GM18858 (cell line): ENCODE measurements at regions not wholly inside any gene's neighbourhood (a gene's known extent, or its start where the extent isn't known, plus 50 kb on each side); places are given as distances from the start of the nearest gene placed in this dataset.

Source experiments
- ATAC-seq: cut with Tn5 transposase; IDR thresholded peaks from one replicate; pipeline ENCODE4 v1.9.1; 2021; ENCODE audit not compliant: unreplicated experiment

GRCh38 chr13:22569811-22570210, 611.0 kb upstream of the SGCG start:
- no peak for ATAC-seq

- no peak for ATAC-seq
These were observed 590.9 kb upstream of the SGCG start for GRCh38 chr13:22589880-22590279.

DNA sequence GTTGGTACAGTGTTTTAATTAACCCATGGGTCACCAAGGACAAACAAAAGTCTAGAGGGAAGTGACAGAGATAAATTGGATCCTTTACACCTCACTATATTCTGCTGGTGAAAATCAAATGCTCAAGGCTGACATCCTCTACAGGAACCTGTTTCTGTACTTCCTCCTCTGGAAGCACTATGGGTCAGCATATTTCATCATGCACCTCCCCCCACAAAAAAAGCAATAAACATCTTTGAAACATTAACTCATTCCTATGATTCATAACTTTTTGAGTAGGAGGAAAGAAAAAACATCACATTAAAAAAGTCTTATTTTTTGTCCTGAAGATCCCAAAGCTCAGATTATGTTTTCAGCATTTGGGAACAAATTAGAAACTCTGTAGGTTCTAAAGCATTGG, 588.3 kb upstream of the SGCG start:
- no peak for ATAC-seq

- ATAC-seq: no peak
These were observed 586.7 kb upstream of the SGCG start for GRCh38 chr13:22594041-22594440.

DNA sequence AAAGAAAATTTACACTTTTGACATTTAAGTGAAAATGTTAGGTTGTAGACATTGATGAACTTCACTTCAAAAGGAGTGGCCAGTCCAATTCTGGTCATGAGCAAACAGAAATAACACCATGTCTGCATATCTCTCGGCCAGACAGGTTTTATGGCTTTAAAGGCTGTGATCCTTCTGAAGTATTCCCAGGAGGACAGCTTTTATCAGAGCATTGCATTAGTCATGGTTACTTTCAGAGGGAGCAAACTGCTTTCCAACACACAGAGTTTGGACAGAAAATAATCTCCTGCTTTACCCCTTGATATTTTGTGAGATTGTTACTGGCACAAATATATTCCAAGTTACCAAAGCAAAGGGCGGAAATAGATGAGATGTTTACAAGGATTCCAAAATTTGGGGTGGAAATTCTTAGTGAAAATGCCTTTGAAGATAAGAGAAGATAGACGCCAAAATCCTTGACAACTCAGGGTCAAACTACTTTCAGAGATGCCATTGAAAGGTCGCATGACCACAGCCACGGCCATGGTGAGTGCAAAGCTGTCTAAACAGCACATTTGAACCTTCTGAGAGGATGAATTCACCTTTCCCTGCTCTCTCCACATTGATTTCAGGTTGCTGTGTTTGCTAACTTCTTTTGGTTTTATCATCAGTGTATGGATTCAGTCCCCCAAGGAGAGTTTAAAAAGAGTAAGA, 584.5 kb upstream of the SGCG start:
- ATAC-seq: no peak

- no peak for ATAC-seq
These were observed 581.6 kb upstream of the SGCG start for GRCh38 chr13:22599156-22599555.

DNA sequence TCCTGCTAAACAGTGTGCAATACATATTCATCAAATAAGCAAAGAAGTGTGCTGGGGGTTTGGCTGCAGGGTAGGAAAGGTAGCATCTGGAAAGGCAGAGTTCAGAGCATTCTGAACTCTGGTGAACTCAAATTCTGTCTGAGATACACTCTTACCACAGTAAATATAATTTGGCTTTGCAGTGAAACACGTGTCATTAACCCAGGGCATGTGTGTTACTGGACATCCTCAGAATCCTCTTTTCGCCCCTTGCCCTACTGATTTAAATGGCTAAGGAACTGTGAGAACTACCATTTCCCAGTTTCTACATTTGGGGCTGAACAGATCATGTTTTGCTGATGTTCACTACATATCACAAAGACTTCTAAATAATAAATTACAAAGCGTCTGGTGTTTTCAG, 562.8 kb upstream of the SGCG start:
- no peak for ATAC-seq

- ATAC-seq: no peak
These were observed 555.1 kb upstream of the SGCG start for GRCh38 chr13:22625691-22626090.

GRCh38 chr13:22629374-22629773, 551.4 kb upstream of the SGCG start:
- ATAC-seq: no peak

DNA sequence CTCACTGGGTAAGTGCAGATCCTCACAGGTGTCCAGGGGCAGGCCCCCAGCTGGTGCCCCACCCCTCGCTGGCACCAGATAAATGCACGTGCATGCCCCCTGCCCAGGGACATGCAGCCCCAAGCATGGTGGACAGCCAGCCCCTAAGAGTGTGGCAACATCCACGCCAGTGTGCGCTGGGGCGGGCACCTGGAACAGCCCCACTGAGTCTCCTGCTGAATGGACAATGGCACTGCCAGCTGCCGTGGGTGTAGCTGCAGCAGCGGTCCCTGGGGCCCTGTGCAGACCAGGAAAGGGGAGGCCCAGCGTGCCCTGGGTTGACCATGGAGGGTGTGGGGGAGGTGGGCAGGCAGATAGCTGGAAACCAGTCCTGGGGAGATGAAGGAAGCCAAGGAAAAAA, 538.7 kb upstream of the SGCG start:
- ATAC-seq: no peak

- ATAC-seq: no peak
These were observed 535.8 kb upstream of the SGCG start for GRCh38 chr13:22644941-22645340.

DNA sequence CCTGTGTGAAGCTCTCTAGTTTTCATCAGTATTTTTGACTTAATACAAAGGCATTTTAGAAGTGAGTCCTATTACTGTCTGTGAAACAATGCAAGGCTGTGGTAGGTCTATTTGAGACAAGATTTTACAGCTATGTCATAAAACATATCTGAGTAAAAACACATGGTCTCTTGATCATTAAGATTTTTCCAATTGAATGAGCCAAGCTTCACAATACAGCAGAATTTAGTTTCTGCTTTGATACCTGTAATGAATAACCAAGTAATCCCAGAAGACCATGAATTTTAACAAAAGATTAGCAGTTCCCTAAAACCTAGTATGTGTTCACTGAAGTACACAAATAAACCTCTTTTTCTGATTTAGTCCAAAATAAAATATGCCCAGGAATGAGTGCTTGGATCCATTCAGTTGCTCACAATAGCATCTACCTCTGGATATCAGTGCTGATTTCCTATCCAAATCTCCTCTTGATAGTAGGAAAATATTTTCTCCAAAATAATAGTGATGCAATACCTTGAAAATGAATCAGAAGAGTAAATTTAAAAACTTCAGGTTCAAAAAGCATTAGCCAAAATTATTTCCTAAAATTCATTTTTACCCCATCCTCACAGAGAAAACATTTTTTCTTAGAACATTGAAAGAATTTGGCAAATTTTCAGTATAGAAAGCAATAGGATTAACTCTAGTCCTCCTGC, 533.5 kb upstream of the SGCG start:
- ATAC-seq: no peak

DNA sequence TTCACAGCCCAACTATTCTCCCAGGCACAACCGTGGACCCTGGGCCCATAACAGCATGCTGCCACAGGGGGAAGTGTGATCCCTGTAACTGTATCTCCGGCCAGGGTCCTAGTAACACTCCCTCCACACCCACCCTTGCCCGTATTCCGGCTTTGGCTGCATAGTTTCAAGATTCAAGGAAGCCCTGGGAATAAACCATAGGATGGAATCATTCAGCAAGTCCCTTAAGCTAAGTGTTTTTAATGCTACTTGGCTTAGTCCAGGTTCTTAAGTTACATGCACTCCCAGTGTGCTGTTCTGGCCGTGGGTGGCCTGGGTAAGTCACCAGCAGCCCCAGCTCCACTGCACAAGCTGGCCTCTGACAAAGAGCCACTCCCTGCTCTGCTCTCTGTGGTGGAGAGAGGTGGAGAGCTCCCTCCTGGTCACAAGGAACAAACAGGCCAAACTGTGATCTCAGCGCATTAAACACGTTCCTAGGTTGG, 532.4 kb upstream of the SGCG start:
- no peak for ATAC-seq

- ATAC-seq: no peak
These were observed 528.0 kb upstream of the SGCG start for GRCh38 chr13:22652796-22653195.

DNA sequence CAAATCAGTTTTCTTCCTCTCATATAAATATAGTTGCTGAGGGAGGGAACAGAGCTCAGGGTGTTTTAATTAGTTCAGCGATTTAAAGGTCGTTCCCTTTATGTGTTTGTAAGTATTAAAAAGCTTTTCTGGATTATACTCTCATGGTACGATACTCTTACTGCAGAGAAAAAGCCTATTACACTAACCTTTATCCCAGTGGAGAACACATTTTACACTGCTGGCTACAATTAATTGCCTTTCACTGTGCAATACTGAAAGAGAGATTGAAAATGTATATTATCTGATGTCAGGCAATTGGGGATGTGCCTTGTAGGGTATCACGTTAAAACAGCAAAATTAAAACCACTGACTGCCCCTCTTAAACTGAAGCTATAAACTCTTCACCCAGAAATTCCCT, 526.9 kb upstream of the SGCG start:
- ATAC-seq: no peak

DNA sequence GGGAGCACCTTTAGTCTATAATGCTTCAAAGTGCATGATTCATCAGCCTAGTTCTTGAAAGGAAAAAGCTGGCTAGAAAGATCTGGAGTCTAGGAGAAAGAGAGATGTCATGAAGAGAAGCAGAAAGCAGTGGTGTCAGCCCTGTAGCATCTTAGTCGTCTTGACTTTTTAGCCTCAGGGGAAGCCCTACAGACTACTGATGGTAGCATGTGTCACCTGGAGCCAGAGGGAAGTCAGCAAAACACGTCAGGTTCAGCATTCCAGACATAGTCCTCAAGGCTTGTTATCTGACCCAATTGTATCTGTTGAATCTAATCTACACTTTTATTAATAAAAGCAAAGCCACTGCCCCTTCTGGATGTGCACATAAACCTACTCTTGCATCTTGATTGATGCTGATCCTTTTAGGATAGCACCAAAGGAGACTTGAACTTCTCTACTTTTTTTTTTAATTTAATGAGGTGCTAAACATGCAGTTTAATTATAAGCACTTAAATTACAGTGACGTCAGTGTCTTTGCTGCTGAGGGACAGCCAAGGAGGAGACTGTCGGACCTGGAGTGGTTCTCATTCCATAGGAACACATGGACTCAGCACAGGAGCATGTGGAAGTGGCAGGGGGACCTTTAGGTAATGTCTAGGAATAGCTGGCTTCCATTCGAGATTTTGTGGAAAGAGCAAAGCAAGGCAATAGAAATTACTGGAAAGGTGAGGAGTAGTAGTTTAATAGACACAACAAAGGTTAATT, 525.5 kb upstream of the SGCG start:
- ATAC-seq: no peak

GRCh38 chr13:22662771-22663170, 518.0 kb upstream of the SGCG start:
- no peak for ATAC-seq

- no peak for ATAC-seq
These were observed 515.3 kb upstream of the SGCG start for GRCh38 chr13:22665506-22665905.

DNA sequence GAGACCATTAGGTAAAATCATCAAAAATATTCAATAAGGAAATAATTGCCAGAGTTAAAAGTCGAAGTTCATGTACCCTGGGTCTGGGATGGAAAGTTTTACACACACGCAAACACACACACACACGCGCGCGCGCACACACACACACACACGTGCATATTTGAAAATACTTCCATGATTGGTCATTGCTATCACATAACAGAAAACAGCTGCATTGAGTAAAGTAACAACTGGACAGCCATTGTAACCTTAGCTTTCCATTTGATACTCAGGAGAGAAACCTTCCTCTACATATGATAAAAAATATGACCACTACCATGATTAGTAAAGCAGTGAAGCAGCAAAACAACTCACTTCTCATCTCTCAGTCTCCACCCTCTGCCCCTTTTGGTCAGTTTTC, 490.0 kb upstream of the SGCG start:
- no peak for ATAC-seq

- no peak for ATAC-seq
These were observed 487.1 kb upstream of the SGCG start for GRCh38 chr13:22693691-22694090.

GRCh38 chr13:22696433-22696832, 484.3 kb upstream of the SGCG start:
- no peak for ATAC-seq

GRCh38 chr13:22698467-22698866, 482.3 kb upstream of the SGCG start:
- ATAC-seq: no peak
